Liver (tissue), 8 donors: ENCODE measurements at regions not wholly inside any gene's neighbourhood (a gene's known extent, or its start where the extent isn't known, plus 50 kb on each side); places are given as distances from the start of the nearest gene placed in this dataset.

ENCODE experiments used
- DNase-seq: peaks from one replicate; pipeline ENCODE4 v3.0.0-alpha.2; 2017; ENCODE audit warnings: low spot score
- H3K27ac ChIP-seq, 2 donors: one replicate each; pipeline ENCODE4 v1.7.0; 2013; ENCODE audit warnings: inconsistent platforms in 2 of 2, low read length in 2 of 2, control low read depth in 1 of 2, low read depth in 1 of 2, mild to moderate bottlenecking in 1 of 2
- H3K27me3 ChIP-seq, 4 donors: one replicate each; pipeline versions ENCODE4 v1.6.1 to v1.7.0; 2013; ENCODE audit warnings: low read length in 3 of 4, inconsistent platforms in 1 of 4, mild to moderate bottlenecking in 1 of 4, moderate library complexity in 1 of 4; ENCODE audit not compliant: control insufficient read depth in 4 of 4, insufficient read depth in 4 of 4
- H3K36me3 ChIP-seq, 4 donors: one replicate each; pipeline versions ENCODE4 v1.6.1 to v1.7.0; 2013; ENCODE audit warnings: low read length in 3 of 4, mild to moderate bottlenecking in 3 of 4, low read depth in 1 of 4, moderate library complexity in 1 of 4; ENCODE audit not compliant: control insufficient read depth in 4 of 4, insufficient read depth in 3 of 4
- H3K4me1 ChIP-seq, 4 donors: one replicate each; pipeline versions ENCODE4 v1.6.1 to v1.7.0; 2013; ENCODE audit warnings: low read length in 3 of 4, mild to moderate bottlenecking in 3 of 4, moderate library complexity in 1 of 4; ENCODE audit not compliant: control insufficient read depth in 4 of 4, insufficient read depth in 4 of 4
- H3K4me3 ChIP-seq, 3 donors: one replicate each; pipeline versions ENCODE4 v1.6.1 to v1.7.0; 2013; ENCODE audit warnings: low read length in 3 of 3, control low read depth in 1 of 3, low read depth in 1 of 3, mild to moderate bottlenecking in 1 of 3
- H3K9ac ChIP-seq, 2 donors: one replicate each; pipeline ENCODE4 v1.7.0; 2013; ENCODE audit warnings: low read length in 2 of 2, mild to moderate bottlenecking in 2 of 2, moderate library complexity in 2 of 2, control low read depth in 1 of 2, low read depth in 1 of 2
- H3K9me3 ChIP-seq, 4 donors: one replicate each; pipeline versions ENCODE4 v1.6.1 to v1.7.0; 2013; ENCODE audit warnings: low read length in 3 of 4; ENCODE audit not compliant: control insufficient read depth in 4 of 4
- ATF3 ChIP-seq: IDR thresholded peaks from 2 replicates; pipeline ENCODE4 v1.6.1; 2016; ENCODE audit warnings: antibody characterized with exemption
- CTCF ChIP-seq: fragments of 150-350 bp; IDR thresholded peaks from 2 replicates; pipeline ENCODE4 v1.5.1; 2017; ENCODE audit warnings: improper control_type of control experiment, low read depth, low read length; ENCODE audit not compliant: missing input control
- EGR1 ChIP-seq, 2 donors: IDR thresholded peaks; 2 replicates each; pipeline ENCODE4 v1.6.1; 2016 to 2018; ENCODE audit warnings: antibody characterized with exemption in 2 of 2, low read depth in 2 of 2
- FOXA1 ChIP-seq: IDR thresholded peaks from 2 replicates; pipeline ENCODE4 v1.6.1; 2016; ENCODE audit warnings: antibody characterized with exemption
- GABPA ChIP-seq, 2 donors: IDR thresholded peaks in 1 of 2; conservative IDR thresholded peaks in 1 of 2; 2 replicates each; pipeline ENCODE4 v1.6.1; 2016; ENCODE audit warnings: antibody characterized with exemption in 2 of 2, mild to moderate bottlenecking in 1 of 2, moderate library complexity in 1 of 2
- HNF4A ChIP-seq, 2 donors: conservative IDR thresholded peaks; 2 replicates each; pipeline ENCODE4 v1.6.1; 2016; ENCODE audit warnings: antibody characterized with exemption in 2 of 2, mild to moderate bottlenecking in 2 of 2
- HNF4G ChIP-seq: IDR thresholded peaks from 2 replicates; pipeline ENCODE4 v1.6.1; 2016; ENCODE audit warnings: antibody characterized with exemption
- JUND ChIP-seq, 2 donors: IDR thresholded peaks; 2 replicates each; pipeline ENCODE4 v1.6.1; 2016; ENCODE audit warnings: antibody characterized with exemption in 2 of 2
- NR2F2 ChIP-seq: IDR thresholded peaks from 2 replicates; pipeline ENCODE4 v1.6.1; 2016; ENCODE audit warnings: antibody characterized with exemption
- RAD21 ChIP-seq, 2 donors: IDR thresholded peaks; 2 replicates each; pipeline ENCODE4 v1.6.1; 2016; ENCODE audit warnings: antibody characterized with exemption in 2 of 2, mild to moderate bottlenecking in 2 of 2
- REST ChIP-seq: IDR thresholded peaks from 2 replicates; pipeline ENCODE4 v1.6.1; 2016; ENCODE audit warnings: antibody characterized with exemption, mild to moderate bottlenecking
- RXRA ChIP-seq, 2 donors: IDR thresholded peaks; 2 replicates each; pipeline ENCODE4 v1.6.1; 2017 to 2018; ENCODE audit warnings: antibody characterized with exemption in 2 of 2, mild to moderate bottlenecking in 1 of 2
- SP1 ChIP-seq: IDR thresholded peaks from 2 replicates; pipeline ENCODE4 v1.6.1; 2018; ENCODE audit warnings: antibody characterized with exemption, mild to moderate bottlenecking
- YY1 ChIP-seq: IDR thresholded peaks from 2 replicates; pipeline ENCODE4 v1.6.1; 2016; ENCODE audit warnings: antibody characterized with exemption, mild to moderate bottlenecking
- WGBS: extraction: QIAGEN DNeasy Blood & Tissue Kit; methylation state at CpG from one replicate; pipeline ENCODE4 v1.1.7; 2013; 5-methylcytosine and 5-hydroxymethylcytosine counted together
- TF ChIP-seq, protein P1 (sequence below): IDR thresholded peaks from 2 replicates; pipeline ENCODE4 v1.6.1; 2016; ENCODE audit warnings: antibody characterized with exemption
- donor health status: healthy.
- donor health status: healthy.
- donor health status: healthy.
- donor health status: healthy.
- donor health status: healthy.

DNA sequence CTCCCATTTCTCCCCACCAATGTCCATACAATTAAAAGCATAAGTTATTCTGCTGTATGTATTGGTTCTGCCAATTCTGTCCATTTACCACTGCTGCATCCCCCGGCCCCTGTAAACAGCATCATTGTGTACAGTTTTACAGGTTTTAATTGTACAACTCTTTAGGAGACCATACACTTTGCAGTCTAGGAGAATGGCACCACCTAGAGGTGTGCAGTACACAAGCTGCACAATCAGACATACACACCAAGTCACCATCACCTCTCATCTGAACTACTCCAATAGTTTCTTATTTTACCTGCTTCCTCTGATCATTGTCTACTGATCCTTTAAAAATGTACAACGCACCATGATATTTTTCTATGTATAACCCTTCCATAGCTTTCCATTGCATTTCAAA lies 855.9 kb upstream of the KLHL1 start:
- Histone ChIP-seq H3K36me3 (no peaks in the 10 kb centered on the region), H3K27ac (no peak overlapping the region), H3K27me3 (no peaks in the 10 kb centered on the region), H3K9ac (no peak overlapping the region), H3K4me3 (no peak overlapping the region), H3K9me3 (no peaks in the 10 kb centered on the region), H3K4me1 (no peaks in the 10 kb centered on the region)
- DNase-seq: no peak
- TF ChIP-seq RAD21 (IDR thresholded peaks at IDR 0.05): peak; percentile 62 to 66
- peak; percentile 9 for TF ChIP-seq CTCF
- TF ChIP-seq JUND (IDR thresholded peaks at IDR 0.05): no peak
- TF ChIP-seq YY1: no peak
- WGBS: 84% methylated on average over 2 of the region's 2 CpGs

GRCh38 chr13:70960841-70961443 lies 852.7 kb upstream of the KLHL1 start:
- no peak for TF ChIP-seq HNF4G
- TF ChIP-seq JUND (IDR thresholded peaks at IDR 0.05): no peak
- TF ChIP-seq GABPA (IDR thresholded peaks at IDR 0.05 in 1 of 2, conservative IDR thresholded peaks at IDR 0.05 in 1 of 2): no peak
- no peak for TF ChIP-seq RXRA (IDR thresholded peaks at IDR 0.05)
- TF ChIP-seq, protein P1, sequence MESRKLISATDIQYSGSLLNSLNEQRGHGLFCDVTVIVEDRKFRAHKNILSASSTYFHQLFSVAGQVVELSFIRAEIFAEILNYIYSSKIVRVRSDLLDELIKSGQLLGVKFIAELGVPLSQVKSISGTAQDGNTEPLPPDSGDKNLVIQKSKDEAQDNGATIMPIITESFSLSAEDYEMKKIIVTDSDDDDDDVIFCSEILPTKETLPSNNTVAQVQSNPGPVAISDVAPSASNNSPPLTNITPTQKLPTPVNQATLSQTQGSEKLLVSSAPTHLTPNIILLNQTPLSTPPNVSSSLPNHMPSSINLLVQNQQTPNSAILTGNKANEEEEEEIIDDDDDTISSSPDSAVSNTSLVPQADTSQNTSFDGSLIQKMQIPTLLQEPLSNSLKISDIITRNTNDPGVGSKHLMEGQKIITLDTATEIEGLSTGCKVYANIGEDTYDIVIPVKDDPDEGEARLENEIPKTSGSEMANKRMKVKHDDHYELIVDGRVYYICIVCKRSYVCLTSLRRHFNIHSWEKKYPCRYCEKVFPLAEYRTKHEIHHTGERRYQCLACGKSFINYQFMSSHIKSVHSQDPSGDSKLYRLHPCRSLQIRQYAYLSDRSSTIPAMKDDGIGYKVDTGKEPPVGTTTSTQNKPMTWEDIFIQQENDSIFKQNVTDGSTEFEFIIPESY: no peak
- TF ChIP-seq EGR1 (IDR thresholded peaks at IDR 0.05; ENCODE audit: low read depth in 2 of 2): no peak
- TF ChIP-seq FOXA1: no peak
- peak; percentile 77 for TF ChIP-seq RAD21 (IDR thresholded peaks at IDR 0.05)
- TF ChIP-seq REST: no peak
- TF ChIP-seq ATF3: no peak
- TF ChIP-seq SP1: no peak
- no peak for TF ChIP-seq NR2F2
- no peak for TF ChIP-seq HNF4A (conservative IDR thresholded peaks at IDR 0.05)
- TF ChIP-seq CTCF: peak; percentile 43
- Histone ChIP-seq H3K4me3 (no peak overlapping the region), H3K4me1 (no peaks in the 10 kb centered on the region), H3K9ac (peak overlapping the region in 1 of 2 donors; percentile 38), H3K27me3 (no peaks in the 10 kb centered on the region), H3K36me3 (no peaks in the 10 kb centered on the region), H3K9me3 (no peaks in the 10 kb centered on the region), H3K27ac (no peak overlapping the region)
- WGBS: 37% methylated on average over 9 of the region's 9 CpGs
- no peak for DNase-seq
